CD4-positive, alpha-beta T cell treated with Interleukin-6 at 100 ng/mL for 8 hours (primary cell): ENCODE measurements at regions not wholly inside any gene's neighbourhood (a gene's known extent, or its start where the extent isn't known, plus 50 kb on each side); places are given as distances from the start of the nearest gene placed in this dataset.
"Not testable (repeated sequence)": the region's sequence is repeated elsewhere in the genome, so short reads cannot be mapped to it uniquely, and the experiment has no call there.

Experiments used
- DNase-seq: peaks from one replicate; pipeline ENCODE4 v3.0.0-alpha.2; 2020; ENCODE audit warnings: mixed read lengths, low spot score

DNA sequence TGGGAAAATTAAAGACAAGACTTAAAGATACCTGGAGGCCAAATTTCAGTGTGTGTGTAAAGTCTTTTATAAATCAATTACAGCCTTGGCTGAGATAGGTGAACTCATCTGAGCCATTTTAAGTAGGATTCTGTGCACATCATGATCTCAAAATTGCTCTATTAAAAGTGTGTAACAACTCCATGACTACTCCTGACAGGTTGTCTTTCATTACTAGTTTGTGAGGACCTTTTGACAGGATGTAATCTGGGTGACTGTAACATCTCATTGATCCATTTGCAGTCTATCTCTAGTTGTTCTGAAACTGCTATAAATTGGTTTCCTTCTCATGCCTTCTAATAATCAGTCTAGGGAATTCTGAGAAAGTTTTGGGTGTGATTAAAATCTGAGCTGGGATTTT lies 753.3 kb downstream of the SLITRK5 start:
- DNase-seq, result no peak

DNA sequence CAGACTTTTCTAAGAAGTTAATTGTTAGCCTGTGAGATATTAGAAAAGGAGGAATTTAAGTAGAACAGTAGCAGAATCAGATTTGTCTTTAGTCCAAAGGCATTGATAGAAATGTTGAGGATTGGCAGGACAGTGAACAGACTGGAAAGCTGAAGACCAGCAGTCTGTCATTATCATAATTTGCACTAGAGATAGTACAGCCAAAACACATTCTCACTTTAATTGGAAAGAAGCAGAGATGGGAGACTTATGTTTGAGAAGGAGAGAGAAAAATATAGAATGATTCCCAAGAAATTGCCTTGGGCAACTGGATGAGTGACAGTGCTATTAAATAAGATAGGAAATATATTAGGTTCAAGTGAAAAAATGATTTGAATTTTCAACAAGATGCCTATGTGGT lies 755.5 kb downstream of the SLITRK5 start:
- DNase-seq, result no peak

DNA sequence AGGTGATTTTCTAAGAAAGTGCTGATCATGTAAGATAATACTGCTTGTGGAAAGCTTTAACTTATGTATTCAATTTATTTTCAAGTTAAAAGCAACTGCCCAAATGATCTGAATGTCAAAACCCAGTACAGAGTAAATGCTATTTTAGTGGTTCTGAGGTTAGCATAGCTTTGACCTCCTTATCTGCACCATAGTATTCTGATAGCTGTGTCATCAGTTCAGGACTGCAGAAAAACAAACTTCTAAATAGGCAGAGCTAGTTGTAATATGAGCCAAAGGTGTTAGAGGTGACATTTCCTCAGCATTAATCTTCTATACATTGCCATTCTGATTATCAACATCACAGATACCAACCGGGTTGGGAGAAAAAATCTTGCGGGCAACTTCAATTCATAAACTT lies 758.7 kb downstream of the SLITRK5 start:
- no peak for DNase-seq

DNA sequence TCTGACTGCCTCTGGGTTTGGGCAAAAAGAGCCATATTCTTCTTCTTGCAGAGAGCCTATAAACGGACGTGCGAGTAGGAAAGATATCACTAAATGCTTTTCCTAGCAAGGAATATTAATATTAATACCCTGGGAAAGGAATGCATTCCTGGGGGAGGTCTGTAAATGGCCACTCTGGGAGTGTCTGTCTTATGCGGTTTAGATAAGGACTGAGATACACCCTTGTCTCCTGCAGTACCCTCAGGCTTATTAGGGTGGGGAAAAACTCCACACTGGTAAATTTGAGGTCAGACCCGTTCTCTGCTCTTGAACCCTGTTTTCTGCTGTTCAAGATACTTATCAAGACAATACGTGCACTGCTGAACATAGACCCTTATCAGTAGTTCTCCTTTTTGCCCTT lies 763.8 kb downstream of the SLITRK5 start:
- no peak for DNase-seq

DNA sequence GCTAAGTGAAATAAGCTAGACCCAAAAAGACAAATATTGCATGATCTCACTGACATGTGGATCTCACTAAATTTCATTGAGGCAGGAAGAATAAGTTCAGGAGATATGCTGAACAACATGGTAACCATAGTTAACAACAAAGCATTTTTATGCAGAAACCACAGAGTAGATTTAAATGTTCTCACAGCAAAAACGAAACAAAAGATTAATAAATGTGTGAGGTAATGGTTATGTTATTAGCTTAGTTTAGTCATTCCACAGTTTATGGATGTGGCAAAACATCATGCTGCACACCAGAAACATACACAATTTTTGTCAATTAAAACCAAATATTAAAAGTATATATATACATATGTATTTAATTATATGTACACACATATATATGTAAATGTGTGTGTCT lies 765.8 kb downstream of the SLITRK5 start:
- DNase-seq, result no peak

DNA sequence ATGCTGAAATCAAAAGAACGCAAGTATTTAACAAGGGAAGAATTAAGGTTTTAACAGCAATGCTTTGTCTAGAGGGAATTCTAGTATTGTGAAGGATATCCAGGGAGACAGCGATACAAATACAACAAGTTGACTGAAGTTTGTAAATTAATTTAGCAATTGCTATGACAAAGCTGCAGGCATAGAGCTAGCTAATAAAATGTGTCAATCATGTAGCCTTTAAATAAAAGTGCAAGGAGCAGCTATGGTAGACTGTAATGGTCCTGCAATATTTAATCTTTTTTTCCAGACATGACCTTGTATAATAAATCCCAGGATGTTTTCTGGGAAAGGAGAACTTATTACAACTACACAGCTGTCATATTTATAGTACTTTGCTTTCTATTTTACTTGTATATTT lies 779.3 kb downstream of the SLITRK5 start:
- no peak for DNase-seq

DNA sequence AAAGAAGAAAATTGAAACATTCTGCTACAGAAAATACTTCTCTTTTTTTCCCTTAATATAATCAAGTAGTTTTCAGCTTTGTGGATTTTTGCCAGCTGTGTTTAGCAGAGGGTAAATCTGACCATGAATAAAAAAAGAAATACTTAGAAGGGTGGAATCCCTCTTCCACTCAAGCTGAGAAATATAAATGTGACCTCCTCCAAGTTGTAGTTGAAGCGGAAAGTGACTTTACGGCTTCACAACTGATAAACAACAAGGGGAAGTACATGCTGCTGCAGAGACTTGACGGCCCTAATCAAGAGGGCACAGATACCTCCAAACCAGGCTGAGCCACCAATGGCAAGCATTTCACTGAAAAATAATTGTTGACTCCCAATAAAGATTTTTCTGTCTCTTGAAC lies 785.0 kb downstream of the SLITRK5 start:
- no peak for DNase-seq

DNA sequence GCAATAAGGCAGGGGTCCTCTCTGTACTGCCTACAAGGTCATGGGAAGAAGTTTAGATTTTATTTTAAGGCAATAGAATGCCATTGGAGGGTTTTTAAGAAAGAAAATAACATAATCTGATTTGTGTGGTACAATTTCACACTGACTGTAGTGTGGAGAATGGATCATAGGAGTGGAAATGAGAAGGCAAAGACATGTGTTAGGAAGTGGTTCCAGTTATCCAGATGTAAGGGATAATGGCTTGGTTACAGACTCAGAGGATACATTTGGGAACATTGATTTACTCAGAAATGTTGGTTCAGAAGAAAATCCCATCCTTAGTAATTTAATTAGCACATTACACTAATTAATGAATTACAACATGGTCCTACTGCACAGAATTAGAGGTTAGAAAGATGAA lies 788.2 kb downstream of the SLITRK5 start:
- no peak for DNase-seq

DNA sequence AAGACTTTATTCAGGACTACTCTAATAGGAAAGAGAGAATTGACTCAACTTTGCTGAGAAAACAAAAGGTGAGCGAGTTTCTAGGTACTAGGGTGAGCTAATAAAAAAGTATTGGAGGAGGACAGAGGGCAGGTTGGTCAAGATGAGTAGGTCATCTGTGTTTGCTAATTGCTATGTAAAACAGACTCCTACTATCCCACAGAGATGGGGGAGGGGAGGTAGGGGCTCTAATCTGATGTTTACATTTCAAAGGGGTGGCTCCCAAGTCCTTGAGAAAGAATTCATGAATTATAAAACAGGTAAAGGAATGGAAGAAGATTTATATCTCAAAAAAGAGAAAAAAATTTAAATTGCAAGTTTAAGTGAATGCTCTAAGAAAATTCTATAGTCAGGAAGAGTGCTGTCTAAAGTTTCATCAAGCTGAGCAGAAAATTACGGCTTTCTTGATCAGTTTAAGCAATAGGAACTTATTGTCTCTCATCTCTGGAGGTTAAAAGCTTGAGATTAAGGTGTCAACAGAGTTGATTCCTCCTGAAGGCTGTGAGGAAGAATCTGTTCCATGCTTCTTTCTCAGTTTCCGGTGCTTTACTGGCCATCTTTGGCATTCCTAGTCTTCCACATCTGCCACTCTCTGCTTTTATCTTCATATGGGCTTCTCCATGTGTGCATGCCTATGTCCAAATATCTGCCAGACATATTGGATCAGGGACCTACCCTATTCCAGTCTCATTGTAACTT lies 790.3 kb downstream of the SLITRK5 start:
- no peak for DNase-seq

DNA sequence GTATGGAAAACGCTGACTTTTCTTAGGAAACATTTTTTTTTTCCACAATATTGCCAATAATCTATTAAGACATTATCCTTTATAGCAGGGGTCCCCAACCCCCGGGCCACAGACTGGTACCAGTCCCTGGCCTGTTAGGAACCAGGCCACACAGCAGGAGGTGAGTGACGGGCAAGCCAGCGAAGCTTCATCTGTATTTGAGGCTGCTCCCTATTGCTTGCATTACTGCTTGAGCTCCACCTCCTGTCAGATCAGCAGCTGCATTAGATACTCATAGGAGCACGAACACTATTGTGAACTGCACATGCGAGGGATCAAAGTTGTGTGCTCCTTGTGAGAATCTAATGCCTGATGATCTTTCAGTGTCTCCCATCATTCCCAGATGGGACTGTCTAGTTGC lies 793.7 kb downstream of the SLITRK5 start:
- no peak for DNase-seq

DNA sequence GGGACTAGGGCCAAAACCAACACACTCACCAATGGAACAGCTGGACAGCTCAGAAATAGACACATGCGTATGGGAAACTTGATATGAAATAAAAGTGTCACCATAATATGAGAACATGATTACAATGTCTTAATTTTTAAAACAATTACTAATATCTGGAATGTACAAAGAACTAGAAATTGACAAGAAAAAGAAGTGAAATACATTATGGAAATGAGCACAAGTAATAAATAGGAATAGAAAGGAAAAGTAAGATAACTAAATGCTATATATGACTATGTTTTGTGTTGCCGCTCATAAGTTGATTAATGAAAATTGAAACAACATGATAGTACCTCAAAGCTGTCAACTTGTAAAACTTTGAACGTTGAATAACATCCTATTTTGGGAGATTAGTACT lies 801.1 kb downstream of the SLITRK5 start:
- DNase-seq, result no peak

DNA sequence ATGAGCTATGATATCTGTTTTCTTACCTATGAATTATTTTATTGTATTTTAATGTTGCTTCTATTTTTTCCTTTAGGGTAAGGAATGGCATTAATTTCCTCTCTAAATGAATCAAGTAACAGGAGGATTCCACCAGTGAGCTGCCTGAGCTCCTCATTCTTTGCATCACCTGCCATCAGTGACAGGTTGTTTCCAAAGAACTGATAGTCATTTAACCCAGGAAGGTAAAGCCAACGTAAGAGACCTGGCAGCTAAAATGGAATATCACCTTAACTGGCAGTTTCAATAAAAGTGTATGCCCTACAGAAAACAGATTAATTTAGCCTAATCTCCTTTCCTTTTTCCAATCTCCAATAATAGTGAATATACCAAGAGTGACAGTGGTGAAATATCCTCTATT lies 812.0 kb downstream of the SLITRK5 start:
- DNase-seq, result no peak

DNA sequence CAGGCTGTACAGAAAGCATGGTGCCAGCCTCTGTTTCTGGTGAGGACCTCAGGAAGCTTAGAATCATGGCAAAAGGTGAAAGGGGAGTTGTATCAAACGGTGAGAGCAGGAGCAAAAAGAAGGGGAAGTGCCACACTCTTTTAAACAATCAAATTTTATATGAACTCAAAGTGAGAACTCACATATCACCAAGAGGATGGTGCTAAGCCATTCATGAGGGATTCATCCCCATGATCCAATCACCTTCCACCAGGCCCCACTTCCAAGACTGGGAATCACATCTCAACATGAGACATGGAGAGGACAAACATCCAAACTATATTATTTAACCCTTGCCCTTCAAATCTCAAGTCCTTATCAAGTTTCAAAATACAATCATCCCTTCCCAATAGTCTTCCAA lies 836.7 kb downstream of the SLITRK5 start:
- no peak for DNase-seq

DNA sequence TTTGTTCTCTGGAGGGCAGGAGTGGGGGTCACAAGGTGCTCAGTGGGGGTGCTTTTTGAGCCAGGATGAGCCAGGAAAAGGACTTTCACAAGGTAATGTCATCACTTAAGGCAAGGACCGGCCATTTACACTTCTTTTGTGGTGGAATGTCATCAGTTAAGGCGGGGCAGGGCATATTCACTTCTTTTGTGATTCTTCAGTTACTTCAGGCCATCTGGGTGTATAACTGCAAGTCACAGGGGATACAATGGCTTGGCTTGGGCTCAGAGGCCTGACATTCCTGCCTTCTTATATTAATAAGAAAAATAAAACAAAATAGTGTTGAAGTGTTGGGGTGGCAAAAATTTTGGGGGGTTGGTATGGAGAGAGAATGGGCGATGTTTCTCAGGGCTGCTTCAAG lies 841.8 kb downstream of the SLITRK5 start:
- DNase-seq, result not testable (repeated sequence)

DNA sequence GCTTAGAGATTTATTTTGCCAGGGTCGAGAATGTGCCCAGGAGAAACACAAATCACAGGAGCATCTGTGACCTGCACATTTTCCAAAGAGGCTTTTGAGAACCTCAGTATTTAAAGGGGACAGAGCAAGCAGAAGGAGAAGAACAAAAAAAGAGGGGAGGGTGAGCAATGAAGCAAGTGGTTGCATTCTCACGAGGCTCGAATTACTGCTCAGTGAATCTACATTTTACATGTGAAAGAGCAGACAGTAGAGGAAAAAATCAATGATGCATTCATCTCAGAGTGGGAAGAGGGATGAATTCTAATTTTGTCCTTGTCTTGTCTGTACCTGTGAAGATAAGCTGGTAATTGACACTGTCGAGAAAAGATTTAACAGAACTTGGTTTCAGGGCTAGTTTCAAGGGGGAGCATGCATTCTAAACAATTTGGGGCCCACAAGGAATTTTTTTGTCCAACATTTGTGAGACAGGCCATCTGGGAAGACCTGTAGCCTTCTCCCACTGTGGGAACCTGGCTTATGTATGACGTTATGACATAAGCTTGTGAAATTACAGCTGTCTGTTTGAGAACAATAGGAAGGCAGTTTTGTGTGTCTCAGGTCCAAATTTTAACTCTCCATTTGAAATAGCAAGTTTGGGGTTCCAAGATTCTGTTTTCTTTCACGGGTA lies 855.1 kb downstream of the SLITRK5 start:
- DNase-seq, result no peak

DNA sequence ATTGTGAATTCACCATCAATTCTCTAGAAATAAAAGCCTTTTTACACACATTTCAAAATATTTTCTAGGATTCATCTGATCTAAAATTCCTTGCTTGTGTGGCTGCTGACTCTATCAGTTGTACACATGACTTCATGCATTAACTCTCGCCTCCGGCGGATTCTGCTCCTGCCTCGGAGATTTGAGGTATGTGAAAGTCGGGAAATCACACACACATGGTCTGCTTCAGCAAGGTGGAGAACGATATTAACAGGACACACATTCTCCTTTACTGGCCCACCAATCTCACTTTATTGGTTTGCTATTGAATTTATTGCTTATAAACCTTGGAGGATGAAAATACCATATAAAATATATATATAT lies 855.7 kb downstream of the SLITRK5 start:
- DNase-seq, result no peak

DNA sequence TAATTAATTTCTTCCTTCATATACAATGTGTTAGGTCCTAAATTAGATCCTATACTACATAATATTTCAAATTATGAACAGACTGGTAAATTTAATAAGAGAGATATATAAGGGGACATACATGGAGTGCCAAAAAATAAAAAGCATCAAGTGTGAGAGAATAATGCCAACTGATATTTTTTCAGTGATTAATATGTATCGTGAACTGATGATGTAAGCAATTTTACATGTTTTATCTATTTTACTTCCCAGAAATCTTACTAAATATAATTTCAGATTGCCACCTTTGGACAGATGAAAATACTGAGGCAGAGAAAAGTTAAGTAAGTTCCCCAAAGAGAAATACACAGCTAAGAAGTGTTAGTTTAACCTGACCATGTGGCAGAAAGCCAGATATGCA lies 870.8 kb downstream of the SLITRK5 start:
- no peak for DNase-seq

DNA sequence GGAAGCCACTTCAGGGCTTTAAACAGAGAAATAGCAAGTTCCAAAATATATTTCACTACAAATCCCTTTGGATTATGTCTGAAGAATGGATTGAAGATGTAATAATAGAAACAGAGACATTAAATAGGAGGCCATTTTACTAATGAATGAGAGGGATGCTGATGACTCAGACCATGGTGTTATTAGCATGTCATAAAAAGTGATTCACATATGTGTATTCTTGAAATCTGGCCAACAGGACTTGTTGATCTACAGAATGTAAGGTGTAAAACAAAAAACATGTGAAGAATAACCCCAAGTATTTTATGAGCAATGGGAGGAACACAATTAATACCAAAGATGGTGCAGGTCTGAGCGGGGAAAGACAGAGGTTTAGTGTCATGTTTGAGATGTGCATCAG lies 873.7 kb downstream of the SLITRK5 start:
- DNase-seq, result no peak

DNA sequence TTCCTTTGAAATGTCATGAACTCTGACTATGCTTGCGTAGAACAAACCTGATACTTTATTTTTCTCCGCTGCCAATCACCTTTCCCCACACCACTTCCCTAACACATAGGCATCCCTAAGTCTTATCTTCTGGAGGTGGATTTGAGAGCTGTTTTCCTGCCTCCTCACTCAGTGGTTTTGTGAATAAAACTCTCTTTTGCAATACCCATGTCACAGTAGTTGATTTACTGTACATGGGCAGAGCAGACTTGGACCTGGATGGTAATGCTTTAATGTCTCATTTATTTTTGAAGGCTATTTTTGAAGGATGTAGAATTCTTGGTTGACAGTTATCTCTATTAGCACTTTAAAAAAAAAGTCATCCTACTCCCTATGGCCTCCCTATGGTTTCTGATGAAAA lies 881.8 kb downstream of the SLITRK5 start:
- DNase-seq, result no peak

DNA sequence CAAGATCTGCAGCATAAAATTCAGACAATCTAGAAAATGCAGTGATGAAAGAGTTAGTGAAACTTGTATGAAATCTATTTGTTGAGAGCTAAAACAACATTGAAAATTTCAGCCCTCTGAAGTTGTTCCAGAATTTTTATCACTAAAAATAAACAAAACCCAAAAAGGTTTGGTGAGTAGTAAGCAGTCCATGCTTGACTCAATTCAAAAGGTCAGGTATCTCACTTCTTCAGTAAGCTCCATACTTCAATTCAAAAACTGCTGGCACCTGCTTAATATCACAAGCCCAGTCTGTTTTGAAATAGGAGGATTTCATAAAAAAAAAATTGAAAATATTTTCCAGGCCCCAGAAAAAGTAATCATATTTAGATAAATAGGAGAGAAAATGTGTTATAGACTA lies 894.4 kb downstream of the SLITRK5 start:
- no peak for DNase-seq

DNA sequence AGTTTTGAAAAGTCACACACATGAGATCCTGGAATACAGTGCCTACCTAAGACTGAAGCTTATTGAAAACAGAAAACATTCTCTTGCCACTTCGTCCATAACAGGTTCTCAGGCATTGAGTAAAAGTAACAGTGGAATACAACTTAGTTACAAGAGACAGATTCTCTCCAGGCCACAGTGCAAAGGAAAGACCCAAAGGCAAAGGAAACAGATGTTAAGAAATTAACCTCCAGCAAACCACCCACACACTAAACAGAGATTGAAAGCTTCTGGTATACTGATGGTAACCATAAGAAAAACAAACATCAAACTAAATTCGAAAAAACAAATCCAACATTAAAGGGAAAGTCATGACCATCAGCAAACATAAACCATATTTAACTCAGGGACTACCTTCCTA lies 914.7 kb downstream of the SLITRK5 start:
- DNase-seq, result no peak

DNA sequence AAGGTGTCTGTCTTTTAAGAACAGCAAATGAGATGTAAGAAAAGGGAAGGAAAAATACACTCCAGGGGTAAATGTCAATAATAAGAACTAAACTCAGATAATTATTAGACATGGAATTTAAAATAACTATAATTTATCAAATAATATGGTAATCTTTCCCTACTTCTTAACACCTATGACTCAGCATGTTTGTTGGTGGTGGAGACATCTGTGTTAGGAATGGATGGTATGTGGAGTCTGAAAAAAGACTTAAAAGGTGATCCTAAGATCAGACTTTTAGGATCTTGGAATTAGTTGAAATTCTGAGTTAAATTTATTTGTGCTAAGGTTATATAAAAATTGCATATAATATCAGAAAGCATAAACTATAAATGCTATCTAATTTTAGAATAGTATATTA lies 915.1 kb downstream of the SLITRK5 start:
- DNase-seq, result no peak

DNA sequence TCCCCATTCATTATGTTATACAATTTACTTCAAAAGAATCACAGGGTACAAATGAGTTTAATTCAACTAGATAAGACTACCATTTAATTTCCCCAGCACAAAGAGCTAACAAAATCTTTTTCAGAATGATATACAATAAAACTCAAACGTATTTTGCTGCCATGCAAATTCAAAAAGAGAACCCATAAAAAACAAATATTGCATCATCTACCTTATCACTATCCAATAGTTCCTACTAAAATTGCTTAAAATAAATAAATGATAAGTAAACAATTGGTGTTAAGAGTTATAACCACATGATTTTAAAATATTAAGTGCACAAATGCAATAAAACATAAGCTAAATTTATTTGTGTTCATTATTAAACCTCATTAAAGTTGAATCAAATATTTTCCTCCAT lies 919.4 kb downstream of the SLITRK5 start:
- DNase-seq, result no peak

DNA sequence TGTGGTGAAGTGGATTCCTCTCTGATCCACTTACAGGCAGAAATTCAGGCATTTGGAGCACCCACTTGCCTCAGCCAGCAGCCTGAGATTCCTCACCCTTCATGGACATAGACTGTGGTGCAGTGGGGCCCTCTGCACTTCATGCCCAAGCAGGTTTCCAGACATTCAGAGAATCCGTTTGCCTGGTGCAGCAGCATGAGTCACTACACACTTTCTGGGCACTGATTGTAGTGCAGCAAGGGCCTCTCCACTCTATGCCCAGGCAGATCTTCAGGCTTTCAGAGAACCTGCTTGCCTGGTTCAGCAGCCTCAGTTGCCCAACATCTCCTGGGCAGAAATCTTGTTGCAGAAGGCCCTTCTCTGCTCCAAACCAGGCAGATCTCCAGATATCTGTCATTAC lies 920.9 kb downstream of the SLITRK5 start:
- no peak for DNase-seq
